Activated T-cell treated with anti-CD3 and anti-CD28 coated beads, Interleukin-2, amount 50 U/mL, for 72 hours (primary cell): ENCODE measurements at regions not wholly inside any gene's neighbourhood (a gene's known extent, or its start where the extent isn't known, plus 50 kb on each side); places are given as distances from the start of the nearest gene placed in this dataset.

Experiments used
- ATAC-seq, 2 donors: fragments of 150-1000 bp; cut with Tn5 transposase; replicated peaks in 1 of 2; 2 replicates each; pipeline ENCODE4 v1.10.0; 2021; ENCODE audit warnings: moderate library complexity in 2 of 2, mild to moderate bottlenecking in 1 of 2
- DNase-seq, 2 donors: peaks; one replicate each; pipeline ENCODE4 v3.0.0; 2021 to 2022; ENCODE audit warnings: mixed read lengths in 1 of 2
- H3K27ac Mint-ChIP-seq: one replicate; pipeline ENCODE4 v1.8.0; 2022; ENCODE audit warnings: mild to moderate bottlenecking, moderate library complexity, mixed read lengths
- H3K27me3 Mint-ChIP-seq: one replicate; pipeline ENCODE4 v1.8.0; 2022; ENCODE audit warnings: low read depth, mixed read lengths
- H3K36me3 Mint-ChIP-seq, 2 donors: one replicate each; pipeline ENCODE4 v1.8.0; 2022; ENCODE audit warnings: mixed read lengths in 2 of 2, mild to moderate bottlenecking in 1 of 2; ENCODE audit not compliant: insufficient read depth in 2 of 2
- H3K4me1 Mint-ChIP-seq: one replicate; pipeline ENCODE4 v1.8.0; 2022; ENCODE audit warnings: low read depth, mixed read lengths
- H3K4me3 Mint-ChIP-seq, 2 donors: one replicate each; pipeline ENCODE4 v1.8.0; 2022; ENCODE audit warnings: mild to moderate bottlenecking in 2 of 2, mixed read lengths in 2 of 2, moderate library complexity in 2 of 2
- H3K9me3 Mint-ChIP-seq, 2 donors: one replicate each; pipeline ENCODE4 v1.8.0; 2022; ENCODE audit warnings: mixed read lengths in 2 of 2

- DNase-seq (no peak), ATAC-seq (no peak)
- Mint-ChIP-seq H3K4me1 (no peaks in the 10 kb centered on the region), H3K36me3 (no peaks in the 10 kb centered on the region), H3K27me3 (no peaks in the 10 kb centered on the region), H3K4me3 (no peak overlapping the region), H3K27ac (no peak overlapping the region), H3K9me3 (no peaks in the 10 kb centered on the region)
These were observed 75.7 kb downstream of the ZNF608 start for GRCh38 chr5:124670722-124671184.

- no peak for DNase-seq
- H3K27ac Mint-ChIP-seq, result no peak overlapping the region
- no peak overlapping the region for H3K4me3 Mint-ChIP-seq
- no peak for ATAC-seq
- H3K27me3 Mint-ChIP-seq, result no peaks in the 10 kb centered on the region
- H3K4me1 Mint-ChIP-seq, result no peaks in the 10 kb centered on the region
- no peaks in the 10 kb centered on the region for H3K9me3 Mint-ChIP-seq
- no peaks in the 10 kb centered on the region for H3K36me3 Mint-ChIP-seq
These were observed 76.3 kb downstream of the ZNF608 start for GRCh38 chr5:124669956-124670721.

GRCh38 chr5:124669300-124669648 lies 77.2 kb downstream of the ZNF608 start:
- H3K9me3 Mint-ChIP-seq, result no peaks in the 10 kb centered on the region
- no peaks in the 10 kb centered on the region for H3K27me3 Mint-ChIP-seq
- no peaks in the 10 kb centered on the region for H3K4me1 Mint-ChIP-seq
- DNase-seq, result no peak
- no peaks in the 10 kb centered on the region for H3K36me3 Mint-ChIP-seq
- ATAC-seq, result no peak
- H3K27ac Mint-ChIP-seq, result no peak overlapping the region
- no peak overlapping the region for H3K4me3 Mint-ChIP-seq

GRCh38 chr5:124668353-124669299 lies 77.8 kb downstream of the ZNF608 start:
- H3K27me3 Mint-ChIP-seq, result no peaks in the 10 kb centered on the region
- no peak overlapping the region for H3K4me3 Mint-ChIP-seq
- H3K27ac Mint-ChIP-seq, result no peak overlapping the region
- no peaks in the 10 kb centered on the region for H3K36me3 Mint-ChIP-seq
- H3K4me1 Mint-ChIP-seq, result no peaks in the 10 kb centered on the region
- DNase-seq, result no peak
- H3K9me3 Mint-ChIP-seq, result no peaks in the 10 kb centered on the region
- ATAC-seq, result no peak

- H3K27me3 Mint-ChIP-seq, result peaks cover 17% of the 10 kb centered on the region
- no peak overlapping the region for H3K27ac Mint-ChIP-seq
- no peaks in the 10 kb centered on the region for H3K36me3 Mint-ChIP-seq
- H3K4me1 Mint-ChIP-seq, result no peaks in the 10 kb centered on the region
- H3K9me3 Mint-ChIP-seq, result no peaks in the 10 kb centered on the region
- ATAC-seq (no peak), DNase-seq (no peak)
- H3K4me3 Mint-ChIP-seq, result no peak overlapping the region
These were observed 80.8 kb downstream of the ZNF608 start for GRCh38 chr5:124665625-124666024.

- Mint-ChIP-seq H3K4me1 (no peaks in the 10 kb centered on the region), H3K27ac (no peak overlapping the region)
These were observed 81.4 kb downstream of the ZNF608 start for GRCh38 chr5:124665035-124665434.

GRCh38 chr5:124664287-124664686 lies 82.2 kb downstream of the ZNF608 start:
- H3K36me3 Mint-ChIP-seq, result no peaks in the 10 kb centered on the region
- ATAC-seq (no peak), DNase-seq (no peak)

More at GRCh38 chr5:124665035-124665434, 81.4 kb downstream of the ZNF608 start:
- ATAC-seq, result no peak
- Mint-ChIP-seq H3K9me3 (no peaks in the 10 kb centered on the region), H3K36me3 (no peaks in the 10 kb centered on the region), H3K27me3 (peaks cover 22% of the 10 kb centered on the region), H3K4me3 (no peak overlapping the region)
- no peak for DNase-seq

GRCh38 chr5:124663101-124663506 lies 83.3 kb downstream of the ZNF608 start:
- Mint-ChIP-seq H3K27me3 (peaks cover 36% of the 10 kb centered on the region), H3K4me3 (no peak overlapping the region), H3K36me3 (no peaks in the 10 kb centered on the region), H3K4me1 (no peaks in the 10 kb centered on the region), H3K9me3 (no peaks in the 10 kb centered on the region), H3K27ac (no peak overlapping the region)
- ATAC-seq (no peak), DNase-seq (no peak)

More at GRCh38 chr5:124664287-124664686, 82.2 kb downstream of the ZNF608 start:
- Mint-ChIP-seq H3K27ac (no peak overlapping the region), H3K27me3 (peaks cover 28% of the 10 kb centered on the region), H3K4me1 (no peaks in the 10 kb centered on the region), H3K9me3 (no peaks in the 10 kb centered on the region), H3K4me3 (no peak overlapping the region)

GRCh38 chr5:124662181-124662781 lies 84.2 kb downstream of the ZNF608 start:
- Mint-ChIP-seq H3K27me3 (peaks cover 36% of the 10 kb centered on the region), H3K4me3 (no peak overlapping the region), H3K36me3 (no peaks in the 10 kb centered on the region), H3K27ac (no peak overlapping the region), H3K9me3 (no peaks in the 10 kb centered on the region), H3K4me1 (no peaks in the 10 kb centered on the region)
- DNase-seq (no peak), ATAC-seq (no peak)

GRCh38 chr5:124661317-124662141 lies 84.9 kb downstream of the ZNF608 start:
- no peak for DNase-seq
- peaks cover 36% of the 10 kb centered on the region for H3K27me3 Mint-ChIP-seq
- H3K4me1 Mint-ChIP-seq, result no peaks in the 10 kb centered on the region
- no peak overlapping the region for H3K4me3 Mint-ChIP-seq
- no peaks in the 10 kb centered on the region for H3K36me3 Mint-ChIP-seq
- H3K9me3 Mint-ChIP-seq, result no peaks in the 10 kb centered on the region
- ATAC-seq, result no peak
- no peak overlapping the region for H3K27ac Mint-ChIP-seq

- Mint-ChIP-seq H3K4me1 (no peaks in the 10 kb centered on the region), H3K27me3 (peaks cover 36% of the 10 kb centered on the region), H3K4me3 (no peak overlapping the region)
These were observed 86.0 kb downstream of the ZNF608 start for GRCh38 chr5:124660229-124661093.

GRCh38 chr5:124659798-124660197 lies 86.6 kb downstream of the ZNF608 start:
- Mint-ChIP-seq H3K27me3 (peaks cover 36% of the 10 kb centered on the region), H3K36me3 (no peaks in the 10 kb centered on the region), H3K27ac (no peak overlapping the region), H3K4me3 (no peak overlapping the region), H3K4me1 (no peaks in the 10 kb centered on the region), H3K9me3 (no peaks in the 10 kb centered on the region)
- ATAC-seq (no peak), DNase-seq (no peak)

More at GRCh38 chr5:124660229-124661093, 86.0 kb downstream of the ZNF608 start:
- no peaks in the 10 kb centered on the region for H3K9me3 Mint-ChIP-seq
- no peak overlapping the region for H3K27ac Mint-ChIP-seq
- H3K36me3 Mint-ChIP-seq, result no peaks in the 10 kb centered on the region
- ATAC-seq (no peak), DNase-seq (no peak)
